Erythroblast (primary cell): ENCODE measurements at regions not wholly inside any gene's neighbourhood (a gene's known extent, or its start where the extent isn't known, plus 50 kb on each side); places are given as distances from the start of the nearest gene placed in this dataset.

ENCODE experiments used
- GATA1 ChIP-seq: IDR thresholded peaks from 2 replicates; pipeline ENCODE4 v1.6.1; 2011; ENCODE audit warnings: low read depth, mild to moderate bottlenecking, control low read depth, low read length, moderate library complexity
- POLR2A ChIP-seq: IDR thresholded peaks from 2 replicates; pipeline ENCODE4 v1.6.1; 2011; ENCODE audit warnings: mild to moderate bottlenecking, low read length

DNA sequence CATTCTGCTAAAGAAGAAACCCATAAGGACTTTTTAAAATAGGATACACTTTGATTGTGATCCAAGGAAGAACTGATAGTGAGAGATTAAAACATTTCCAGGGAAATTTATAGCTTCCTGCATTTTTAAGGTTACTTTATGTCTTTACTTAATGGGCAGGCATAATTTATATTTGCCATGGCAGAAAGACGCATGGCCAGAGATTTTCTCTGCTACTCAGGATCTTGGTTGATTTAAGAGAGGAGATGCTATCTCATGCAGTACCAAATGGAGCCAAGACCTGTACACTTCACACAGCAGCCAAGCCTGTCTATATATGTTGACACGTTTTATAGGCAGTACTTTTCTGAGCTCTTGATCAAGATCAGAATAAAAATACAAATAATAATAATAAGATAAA lies 60.9 kb upstream of the NT5C1B start:
- no peak for TF ChIP-seq POLR2A
- no peak for TF ChIP-seq GATA1
